ENCODE measurements at regions not wholly inside any gene's neighbourhood (a gene's known extent, or its start where the extent isn't known, plus 50 kb on each side); places are given as distances from the start of the nearest gene placed in this dataset.

DNA sequence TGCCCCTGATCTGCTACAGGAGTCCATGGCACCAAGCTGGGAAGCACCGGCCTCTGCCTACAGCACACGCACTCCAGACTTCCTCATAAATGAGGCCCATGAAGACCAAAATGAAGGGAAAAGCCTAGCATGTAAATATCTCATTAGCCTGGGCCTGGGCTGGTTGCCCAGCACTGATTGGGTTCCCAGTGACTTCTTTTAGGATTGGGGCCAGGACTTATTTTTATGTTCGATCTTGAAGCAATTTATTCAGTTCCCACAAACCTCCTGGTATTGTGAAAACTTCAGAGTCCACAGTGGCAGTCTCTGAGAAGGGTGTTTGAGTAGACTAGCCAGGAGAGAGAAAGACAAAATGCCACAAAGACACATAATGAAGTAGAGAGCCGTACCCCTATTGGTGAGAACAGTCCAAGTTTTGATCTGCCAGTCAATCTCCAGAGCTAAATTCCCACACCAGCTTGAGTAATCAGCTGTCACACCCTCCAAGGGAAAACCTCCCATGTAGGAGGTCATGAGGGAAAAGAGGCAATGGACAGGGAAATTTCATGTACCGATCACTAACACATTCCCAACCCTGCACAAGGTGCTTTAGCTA lies 78.2 kb downstream of the PHLDA1 start:
- TF ChIP-seq CTCF (IDR thresholded peaks at IDR 0.05) = no peak
- no peak for TF ChIP-seq POLR2A (IDR thresholded peaks at IDR 0.05)

Measured in thyroid gland (tissue), 4 donors.